Caco-2 (cell line): ENCODE measurements at regions not wholly inside any gene's neighbourhood (a gene's known extent, or its start where the extent isn't known, plus 50 kb on each side); places are given as distances from the start of the nearest gene placed in this dataset.

Experiments used
- BruUV-seq: library from RNA; stranded (reverse); fragments of 400-500 nt; replicated peaks from 2 replicates; lab custom pipeline; 2021; lab: Mats Ljungman, UMichigan
- CTCF ChIA-PET: fragments of 300-600 bp; sonication (Branson Sonifier 250); formaldehyde crosslinking; loops from one replicate; lab custom pipeline; 2022; ENCODE audit warnings: antibody characterized with exemption; lab: Charles Lee
- POLR2A ChIA-PET: fragments of 300-600 bp; sonication (Branson Sonifier 250); formaldehyde crosslinking; loops from one replicate; lab custom pipeline; 2022; ENCODE audit warnings: antibody characterized with exemption; lab: Charles Lee
- DNase-seq, 2 experiments: peaks; one replicate each; pipeline versions ENCODE4 v3.0.0 to v3.0.0-alpha.2; 2020 to 2022
- H3K27me3 ChIP-seq: replicated peaks from 2 replicates; pipeline ENCODE4 v1.6.0; 2011; ENCODE audit warnings: low read length; ENCODE audit not compliant: control insufficient read depth, insufficient read depth
- H3K36me3 ChIP-seq: 2 replicates; pipeline ENCODE4 v1.5.1; 2011; ENCODE audit warnings: low read length; ENCODE audit not compliant: control insufficient read depth, insufficient read depth
- H3K4me1 ChIP-seq: fragments of 250-450 bp; sonication (Bioruptor Pico); 2 replicates; pipeline ENCODE4 v1.5.1; 2020; ENCODE audit warnings: mild to moderate bottlenecking
- H3K4me3 ChIP-seq: 2 replicates; pipeline ENCODE4 v1.5.1; 2011; ENCODE audit warnings: low read depth, mild to moderate bottlenecking, control low read depth, low read length
- H3K9me3 ChIP-seq: fragments of 250-450 bp; sonication (Bioruptor Pico); 2 replicates; pipeline ENCODE4 v1.5.1; 2020; ENCODE audit warnings: mild to moderate bottlenecking, moderate library complexity
- H3K27ac Mint-ChIP-seq: one replicate; pipeline ENCODE4 v1.8.0; 2022; ENCODE audit warnings: mixed read lengths; ENCODE audit not compliant: unreplicated experiment
- H3K27me3 Mint-ChIP-seq: one replicate; pipeline ENCODE4 v1.8.0; 2022; ENCODE audit warnings: mixed read lengths; ENCODE audit not compliant: insufficient read depth, unreplicated experiment
- H3K36me3 Mint-ChIP-seq: one replicate; pipeline ENCODE4 v1.8.0; 2022; ENCODE audit warnings: mild to moderate bottlenecking, mixed read lengths; ENCODE audit not compliant: insufficient read depth, unreplicated experiment
- H3K4me1 Mint-ChIP-seq: one replicate; pipeline ENCODE4 v1.8.0; 2022; ENCODE audit warnings: low read depth, mixed read lengths; ENCODE audit not compliant: unreplicated experiment
- H3K4me3 Mint-ChIP-seq: one replicate; pipeline ENCODE4 v1.8.0; 2022; ENCODE audit warnings: mild to moderate bottlenecking, moderate library complexity, mixed read lengths; ENCODE audit not compliant: unreplicated experiment
- H3K9me3 Mint-ChIP-seq: one replicate; pipeline ENCODE4 v1.8.0; 2022; ENCODE audit warnings: mixed read lengths; ENCODE audit not compliant: unreplicated experiment
- intact Hi-C: fragments of 100-400 bp; cut with micrococcal nuclease; formaldehyde crosslinking; loops from one replicate; pipeline ENCODE4 v1.10.0; 2022; ENCODE audit not compliant: unreplicated experiment
- TF ChIP-seq, protein P1 (sequence below), 2 experiments: fragments of 200-600 bp in 1 of 2; IDR thresholded peaks; 1 replicate in 1 of 2; 2 replicates in 1 of 2; pipeline versions ENCODE4 v1.5.1 to v1.8.0; 2011 to 2022; ENCODE audit warnings: antibody characterized with exemption in 1 of 2, control low read depth in 1 of 2, inconsistent platforms in 1 of 2, low read depth in 1 of 2, low read length in 1 of 2, mild to moderate bottlenecking in 1 of 2, moderate library complexity in 1 of 2; ENCODE audit not compliant: insufficient read depth in 1 of 2, severe bottlenecking in 1 of 2, unreplicated experiment in 1 of 2

DNA sequence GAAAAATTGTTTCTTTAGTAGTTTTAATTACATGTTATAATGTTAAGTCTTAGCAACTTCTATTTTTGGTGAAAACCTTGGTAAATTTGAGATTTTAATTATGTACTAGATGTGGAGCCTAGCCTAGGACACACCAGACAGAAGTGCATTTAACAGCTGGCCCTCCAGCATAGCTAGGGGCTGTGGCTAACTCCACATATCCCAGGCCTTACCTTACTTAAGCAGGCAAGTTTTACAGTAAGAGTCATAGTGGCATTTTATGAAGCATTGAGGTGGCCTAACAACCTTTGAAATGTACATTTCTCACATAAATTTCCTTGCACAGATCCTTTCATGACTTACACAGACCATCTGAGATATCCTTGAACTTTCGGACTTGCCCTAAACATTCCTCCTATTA, 71.6 kb upstream of the C4orf54 start:
- BruUV-seq: no TSS peak
- no peaks in the 10 kb centered on the region for H3K9me3 ChIP-seq
- H3K9me3 Mint-ChIP-seq: peaks cover 11% of the 10 kb centered on the region
- H3K36me3 Mint-ChIP-seq: no peaks in the 10 kb centered on the region
- ChIA-PET POLR2A (no interaction called here), CTCF (no interaction called here)
- TF ChIP-seq, protein P1, sequence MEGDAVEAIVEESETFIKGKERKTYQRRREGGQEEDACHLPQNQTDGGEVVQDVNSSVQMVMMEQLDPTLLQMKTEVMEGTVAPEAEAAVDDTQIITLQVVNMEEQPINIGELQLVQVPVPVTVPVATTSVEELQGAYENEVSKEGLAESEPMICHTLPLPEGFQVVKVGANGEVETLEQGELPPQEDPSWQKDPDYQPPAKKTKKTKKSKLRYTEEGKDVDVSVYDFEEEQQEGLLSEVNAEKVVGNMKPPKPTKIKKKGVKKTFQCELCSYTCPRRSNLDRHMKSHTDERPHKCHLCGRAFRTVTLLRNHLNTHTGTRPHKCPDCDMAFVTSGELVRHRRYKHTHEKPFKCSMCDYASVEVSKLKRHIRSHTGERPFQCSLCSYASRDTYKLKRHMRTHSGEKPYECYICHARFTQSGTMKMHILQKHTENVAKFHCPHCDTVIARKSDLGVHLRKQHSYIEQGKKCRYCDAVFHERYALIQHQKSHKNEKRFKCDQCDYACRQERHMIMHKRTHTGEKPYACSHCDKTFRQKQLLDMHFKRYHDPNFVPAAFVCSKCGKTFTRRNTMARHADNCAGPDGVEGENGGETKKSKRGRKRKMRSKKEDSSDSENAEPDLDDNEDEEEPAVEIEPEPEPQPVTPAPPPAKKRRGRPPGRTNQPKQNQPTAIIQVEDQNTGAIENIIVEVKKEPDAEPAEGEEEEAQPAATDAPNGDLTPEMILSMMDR (IDR thresholded peaks at IDR 0.05; ENCODE audit: insufficient read depth in 1 of 2, low read depth in 1 of 2, low read length in 1 of 2, severe bottlenecking in 1 of 2, unreplicated experiment in 1 of 2): no peak
- no peak overlapping the region for H3K27ac Mint-ChIP-seq
- H3K4me1 ChIP-seq: no peaks in the 10 kb centered on the region
- no peak overlapping the region for H3K4me3 ChIP-seq
- H3K27me3 Mint-ChIP-seq: no peaks in the 10 kb centered on the region
- intact Hi-C loops: loop anchor here (10.0 kb wide), 1 partner anchor 156 kb away; no protein-coding TSS in a partner anchor
- no peak for DNase-seq
- H3K4me3 Mint-ChIP-seq: no peak overlapping the region
- H3K27me3 ChIP-seq: no peaks in the 10 kb centered on the region
- no peaks in the 10 kb centered on the region for H3K4me1 Mint-ChIP-seq
- H3K36me3 ChIP-seq: no peaks in the 10 kb centered on the region

DNA sequence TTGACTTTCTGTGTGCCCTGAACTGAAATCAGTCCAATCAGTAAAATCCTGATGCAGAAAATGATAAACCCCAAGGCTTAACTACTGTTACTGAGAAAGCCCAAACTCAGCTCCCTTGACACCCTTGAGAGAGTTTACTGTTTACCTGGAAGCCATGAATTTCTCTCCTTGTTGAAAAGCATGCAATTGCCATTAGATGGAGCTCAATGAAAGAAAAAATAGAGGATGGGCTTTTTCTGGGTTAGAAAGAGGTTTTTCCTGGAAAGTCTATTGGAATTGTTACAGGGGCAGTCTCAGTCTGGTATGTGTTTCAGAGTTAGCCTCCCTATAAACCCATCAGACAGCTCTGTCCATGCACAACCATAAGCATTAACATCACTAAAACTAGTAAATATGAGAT, 66.4 kb upstream of the C4orf54 start:
- no peaks in the 10 kb centered on the region for H3K9me3 ChIP-seq
- Mint-ChIP-seq H3K27me3 (peaks cover 4% of the 10 kb centered on the region), H3K4me1 (no peaks in the 10 kb centered on the region), H3K36me3 (no peaks in the 10 kb centered on the region), H3K9me3 (no peaks in the 10 kb centered on the region), H3K27ac (no peak overlapping the region), H3K4me3 (no peak overlapping the region)
- H3K4me3 ChIP-seq: no peak overlapping the region
- DNase-seq: no peak
- H3K27me3 ChIP-seq: no peaks in the 10 kb centered on the region
- POLR2A ChIA-PET: no interaction called here
- intact Hi-C loops: loop anchor here (1.0 to 10.0 kb wide), 3 partner anchors 84 to 162 kb away; partner anchors contain the start of gene TRMT10A
- H3K36me3 ChIP-seq: no peaks in the 10 kb centered on the region
- CTCF ChIA-PET: interaction anchor here (1.8 kb wide), 1 partner anchor 84 kb away, joined by 7 read pairs; no protein-coding TSS in a partner anchor
- TF ChIP-seq, protein P1 (IDR thresholded peaks at IDR 0.05; ENCODE audit: insufficient read depth in 1 of 2, low read depth in 1 of 2, low read length in 1 of 2, severe bottlenecking in 1 of 2, unreplicated experiment in 1 of 2): no peak
- no peaks in the 10 kb centered on the region for H3K4me1 ChIP-seq
- BruUV-seq: no TSS peak

- CTCF ChIA-PET: interaction anchor here (1.8 kb wide), 1 partner anchor 84 kb away, joined by 7 read pairs; no protein-coding TSS in a partner anchor
- no peak overlapping the region for H3K4me3 ChIP-seq
- no peaks in the 10 kb centered on the region for H3K36me3 ChIP-seq
- Mint-ChIP-seq H3K4me1 (no peaks in the 10 kb centered on the region), H3K27me3 (peaks cover 4% of the 10 kb centered on the region), H3K9me3 (no peaks in the 10 kb centered on the region), H3K4me3 (no peak overlapping the region), H3K36me3 (no peaks in the 10 kb centered on the region), H3K27ac (no peak overlapping the region)
- DNase-seq: no peak
- intact Hi-C loops: loop anchor here (1.0 to 10.0 kb wide), 3 partner anchors 85 to 161 kb away; partner anchors contain the start of gene TRMT10A
- H3K4me1 ChIP-seq: no peaks in the 10 kb centered on the region
- no TSS peak for BruUV-seq
- no peaks in the 10 kb centered on the region for H3K27me3 ChIP-seq
- TF ChIP-seq, protein P1 (IDR thresholded peaks at IDR 0.05; ENCODE audit: insufficient read depth in 1 of 2, low read depth in 1 of 2, low read length in 1 of 2, severe bottlenecking in 1 of 2, unreplicated experiment in 1 of 2): no peak
- POLR2A ChIA-PET: no interaction called here
- no peaks in the 10 kb centered on the region for H3K9me3 ChIP-seq
Observed at GRCh38 chr4:99723612-99724011, 66.0 kb upstream of the C4orf54 start.
